ENCODE measurements at regions not wholly inside any gene's neighbourhood (a gene's known extent, or its start where the extent isn't known, plus 50 kb on each side); places are given as distances from the start of the nearest gene placed in this dataset.

DNA sequence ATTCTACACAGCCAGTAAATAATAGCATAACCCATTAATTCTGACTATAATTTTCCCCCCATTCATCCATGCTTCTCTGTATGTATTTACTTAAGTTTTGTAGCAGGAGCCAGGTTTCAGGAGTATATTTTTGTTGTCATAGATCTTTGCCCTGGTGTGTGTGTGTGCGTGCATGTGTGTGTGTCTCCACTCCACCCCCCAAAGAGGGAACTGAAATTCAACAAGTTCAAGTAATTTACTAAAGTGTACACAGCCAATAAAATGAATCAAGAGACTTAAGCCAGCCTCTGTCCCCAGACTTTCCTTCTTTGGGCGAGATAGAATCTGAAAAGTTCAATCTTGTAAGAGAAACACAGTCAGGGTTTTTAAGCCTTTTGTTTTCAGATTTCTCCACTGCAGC, 792.0 kb downstream of the MED13L start:
- Histone ChIP-seq H3K27me3 (no peaks in the 10 kb centered on the region), H3K36me3 (no peaks in the 10 kb centered on the region), H3K4me3 (ENCODE audit: low read depth in 1 of 2, low read length in 1 of 2) (no peak overlapping the region), H3K27ac (no peak overlapping the region), H3K9me3 (no peaks in the 10 kb centered on the region), H3K4me1 (ENCODE audit: control insufficient read depth in 1 of 2, insufficient read depth in 1 of 2, low read depth in 1 of 2, low read length in 1 of 2) (no peaks in the 10 kb centered on the region)
- TF ChIP-seq, protein P1, sequence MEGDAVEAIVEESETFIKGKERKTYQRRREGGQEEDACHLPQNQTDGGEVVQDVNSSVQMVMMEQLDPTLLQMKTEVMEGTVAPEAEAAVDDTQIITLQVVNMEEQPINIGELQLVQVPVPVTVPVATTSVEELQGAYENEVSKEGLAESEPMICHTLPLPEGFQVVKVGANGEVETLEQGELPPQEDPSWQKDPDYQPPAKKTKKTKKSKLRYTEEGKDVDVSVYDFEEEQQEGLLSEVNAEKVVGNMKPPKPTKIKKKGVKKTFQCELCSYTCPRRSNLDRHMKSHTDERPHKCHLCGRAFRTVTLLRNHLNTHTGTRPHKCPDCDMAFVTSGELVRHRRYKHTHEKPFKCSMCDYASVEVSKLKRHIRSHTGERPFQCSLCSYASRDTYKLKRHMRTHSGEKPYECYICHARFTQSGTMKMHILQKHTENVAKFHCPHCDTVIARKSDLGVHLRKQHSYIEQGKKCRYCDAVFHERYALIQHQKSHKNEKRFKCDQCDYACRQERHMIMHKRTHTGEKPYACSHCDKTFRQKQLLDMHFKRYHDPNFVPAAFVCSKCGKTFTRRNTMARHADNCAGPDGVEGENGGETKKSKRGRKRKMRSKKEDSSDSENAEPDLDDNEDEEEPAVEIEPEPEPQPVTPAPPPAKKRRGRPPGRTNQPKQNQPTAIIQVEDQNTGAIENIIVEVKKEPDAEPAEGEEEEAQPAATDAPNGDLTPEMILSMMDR (IDR thresholded peaks at IDR 0.05) = no peak

DNA sequence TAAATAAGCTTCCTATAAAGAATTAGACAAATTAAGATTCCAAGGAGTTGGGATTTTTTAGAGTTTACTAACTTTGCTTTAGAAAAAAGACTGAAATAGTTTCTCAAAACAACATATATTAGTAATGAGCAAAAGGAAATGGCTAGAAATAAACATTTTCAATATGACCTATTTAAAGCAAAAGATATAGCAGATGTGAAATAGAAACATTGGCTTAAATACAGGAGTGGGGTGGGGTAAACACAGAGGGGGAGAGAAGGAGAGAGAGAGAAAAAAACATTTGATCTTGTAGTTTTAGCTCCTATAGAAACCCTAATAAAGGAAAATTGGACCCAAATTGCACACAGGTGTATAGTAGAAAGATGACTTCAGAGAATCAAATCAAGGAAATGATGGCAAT, 794.5 kb downstream of the MED13L start:
- Histone ChIP-seq H3K27ac (no peak overlapping the region), H3K4me1 (ENCODE audit: control insufficient read depth in 1 of 2, insufficient read depth in 1 of 2, low read depth in 1 of 2, low read length in 1 of 2) (no peaks in the 10 kb centered on the region), H3K27me3 (no peaks in the 10 kb centered on the region), H3K36me3 (no peaks in the 10 kb centered on the region), H3K9me3 (no peaks in the 10 kb centered on the region), H3K4me3 (ENCODE audit: low read depth in 1 of 2, low read length in 1 of 2) (no peak overlapping the region)
- TF ChIP-seq, protein P1 (IDR thresholded peaks at IDR 0.05) = no peak

DNA sequence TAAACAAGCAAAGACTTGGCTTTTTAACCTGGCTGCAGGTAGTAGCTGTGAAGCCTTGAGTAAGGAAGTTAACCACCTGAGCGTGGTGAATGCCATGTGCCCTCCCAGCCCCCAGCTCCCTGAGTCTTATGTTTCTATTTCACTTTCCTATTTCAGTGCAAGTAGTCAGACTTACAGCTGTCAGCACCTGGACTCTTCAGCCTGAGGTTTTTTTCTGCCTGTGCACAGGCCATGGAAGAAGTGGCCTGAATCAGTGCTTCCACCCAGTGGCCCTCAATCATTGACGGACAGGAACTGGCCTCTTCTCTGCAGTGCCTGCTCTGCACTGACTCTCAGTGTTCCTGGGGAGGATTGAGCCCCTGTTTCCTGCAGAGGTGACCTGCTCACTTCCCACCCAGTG, 796.4 kb downstream of the MED13L start:
- Histone ChIP-seq H3K27me3 (no peaks in the 10 kb centered on the region), H3K27ac (no peak overlapping the region), H3K36me3 (no peaks in the 10 kb centered on the region), H3K4me1 (ENCODE audit: control insufficient read depth in 1 of 2, insufficient read depth in 1 of 2, low read depth in 1 of 2, low read length in 1 of 2) (no peaks in the 10 kb centered on the region), H3K4me3 (ENCODE audit: low read depth in 1 of 2, low read length in 1 of 2) (no peak overlapping the region), H3K9me3 (no peaks in the 10 kb centered on the region)
- TF ChIP-seq, protein P1 (IDR thresholded peaks at IDR 0.05) = no peak

DNA sequence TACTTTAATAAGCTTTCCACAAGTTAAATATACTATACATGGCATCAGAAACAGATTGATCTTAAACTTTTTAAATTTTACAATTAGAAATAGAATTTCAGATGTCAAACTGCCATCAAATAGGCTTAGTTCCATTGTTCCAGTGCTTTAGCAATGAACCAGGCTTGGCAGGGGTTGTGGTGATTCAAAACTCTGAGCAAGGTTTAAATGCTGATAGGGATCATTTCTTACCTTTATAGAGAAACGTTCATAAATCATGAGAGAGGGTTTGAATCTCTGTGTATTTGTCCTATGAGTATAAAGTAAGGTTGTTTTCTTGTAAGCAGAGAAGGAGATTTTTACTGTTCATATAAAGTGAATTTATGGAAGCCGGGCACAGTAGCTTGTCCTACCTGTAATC, 794.5 kb upstream of the TBX3 start:
- no peak overlapping the region for H3K27ac ChIP-seq
- no peaks in the 10 kb centered on the region for H3K36me3 ChIP-seq
- H3K27me3 ChIP-seq = no peaks in the 10 kb centered on the region
- no peak overlapping the region for H3K4me3 ChIP-seq (ENCODE audit: low read depth in 1 of 2, low read length in 1 of 2)
- no peaks in the 10 kb centered on the region for H3K4me1 ChIP-seq (ENCODE audit: control insufficient read depth in 1 of 2, insufficient read depth in 1 of 2, low read depth in 1 of 2, low read length in 1 of 2)
- no peaks in the 10 kb centered on the region for H3K9me3 ChIP-seq
- TF ChIP-seq, protein P1 (IDR thresholded peaks at IDR 0.05) = no peak

DNA sequence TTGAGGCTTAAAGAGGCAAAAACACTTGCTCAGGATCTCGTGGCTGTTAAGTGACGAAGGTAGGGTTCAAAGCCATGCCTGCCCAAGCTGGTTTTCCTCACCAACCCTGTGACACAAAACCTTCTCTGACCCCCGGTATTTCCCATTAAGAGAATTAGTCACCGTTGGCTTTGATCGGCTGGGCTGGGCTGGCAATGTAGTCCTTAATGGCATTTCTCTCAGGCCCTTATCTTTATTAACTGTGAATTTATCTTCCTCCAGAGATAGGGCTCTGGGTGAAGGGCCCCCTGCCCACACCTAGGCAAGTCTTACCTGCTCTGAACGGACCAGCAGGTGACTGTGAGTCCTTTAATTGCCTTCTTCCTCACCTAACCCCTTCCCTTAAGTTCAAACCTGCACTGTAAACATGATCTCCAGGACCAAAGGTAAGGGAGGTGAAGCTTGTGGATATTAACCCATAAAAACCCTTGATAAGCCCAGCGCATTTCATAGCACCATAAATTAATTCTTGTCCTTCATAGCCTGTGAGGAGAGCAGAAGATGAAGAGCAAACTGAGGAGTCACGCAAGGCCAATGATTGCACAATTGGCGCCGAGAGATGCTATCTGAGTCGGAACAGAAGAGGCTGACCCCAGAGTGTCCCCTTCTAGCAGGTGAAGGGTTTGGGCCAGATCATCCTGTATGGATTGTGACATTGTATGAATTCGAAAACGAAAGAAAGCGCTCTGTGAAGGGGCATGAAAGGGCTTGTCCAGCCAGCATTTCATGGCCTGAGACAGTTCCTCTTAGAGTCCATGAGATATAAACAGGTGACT, 790.8 kb upstream of the TBX3 start:
- Histone ChIP-seq H3K4me1 (ENCODE audit: control insufficient read depth in 1 of 2, insufficient read depth in 1 of 2, low read depth in 1 of 2, low read length in 1 of 2) (no peaks in the 10 kb centered on the region), H3K27me3 (no peaks in the 10 kb centered on the region), H3K9me3 (no peaks in the 10 kb centered on the region), H3K36me3 (no peaks in the 10 kb centered on the region), H3K27ac (no peak overlapping the region), H3K4me3 (ENCODE audit: low read depth in 1 of 2, low read length in 1 of 2) (no peak overlapping the region)
- TF ChIP-seq, protein P1 (IDR thresholded peaks at IDR 0.05) = no peak
